Left ventricle myocardium inferior (tissue), 1 donor: ENCODE measurements at regions not wholly inside any gene's neighbourhood (a gene's known extent, or its start where the extent isn't known, plus 50 kb on each side); places are given as distances from the start of the nearest gene placed in this dataset.

ENCODE experiments used
- DNase-seq: peaks from one replicate; pipeline ENCODE4 v3.0.0-alpha.2; 2020
- H3K27ac ChIP-seq: fragments of 200-600 bp; replicated peaks from 2 replicates; pipeline ENCODE4 v1.8.0; 2021
- H3K27me3 ChIP-seq: fragments of 200-600 bp; 2 replicates; pipeline ENCODE4 v1.8.0; 2021; ENCODE audit warnings: low read depth
- H3K36me3 ChIP-seq: fragments of 200-600 bp; 2 replicates; pipeline ENCODE4 v1.8.0; 2021
- H3K4me1 ChIP-seq: fragments of 200-600 bp; 2 replicates; pipeline ENCODE4 v1.8.0; 2021
- H3K4me3 ChIP-seq: fragments of 200-600 bp; 2 replicates; pipeline ENCODE4 v1.8.0; 2021; ENCODE audit warnings: mild to moderate bottlenecking, moderate library complexity
- H3K9me3 ChIP-seq: fragments of 200-600 bp; replicated peaks from 2 replicates; pipeline ENCODE4 v1.8.0; 2021
- intact Hi-C: fragments of 100-400 bp; cut with micrococcal nuclease; formaldehyde crosslinking; loops from one replicate; pipeline ENCODE4 v1.11.0; 2022
- TF ChIP-seq, protein P1 (sequence below): fragments of 200-600 bp; IDR thresholded peaks from 2 replicates; pipeline ENCODE4 v1.8.0; 2021; ENCODE audit warnings: antibody characterized with exemption, mild to moderate bottlenecking, borderline replicate concordance
- donor health status: DM: no; HTN: yes; CAD: no; lungs with severe emphysema.

DNA sequence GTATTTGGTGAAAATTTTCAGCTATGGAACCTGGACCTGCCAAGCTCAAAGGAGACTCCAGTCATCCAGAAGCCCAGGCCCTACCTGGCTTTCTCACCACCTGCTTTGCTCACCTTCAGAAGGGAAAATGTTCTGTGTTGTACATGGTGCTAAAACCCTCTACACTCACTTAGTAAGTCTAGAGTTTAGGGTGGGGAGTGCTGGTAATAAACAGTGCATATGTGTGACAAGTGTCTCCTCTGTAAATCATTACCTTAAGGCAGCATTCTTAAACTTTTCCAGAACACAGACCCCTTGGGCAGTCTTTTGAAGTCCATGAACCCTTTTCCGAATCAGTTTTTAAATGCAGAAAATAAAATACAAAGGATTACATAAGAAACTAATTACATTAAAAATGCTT lies 248.8 kb upstream of the PIK3R1 start:
- Histone ChIP-seq H3K9me3 (no peaks in the 10 kb centered on the region), H3K4me1 (peaks cover 16% of the 10 kb centered on the region), H3K4me3 (no peak overlapping the region), H3K36me3 (no peaks in the 10 kb centered on the region), H3K27me3 (no peaks in the 10 kb centered on the region), H3K27ac (no peak overlapping the region)
- intact Hi-C loops = no loop called here
- TF ChIP-seq, protein P1, sequence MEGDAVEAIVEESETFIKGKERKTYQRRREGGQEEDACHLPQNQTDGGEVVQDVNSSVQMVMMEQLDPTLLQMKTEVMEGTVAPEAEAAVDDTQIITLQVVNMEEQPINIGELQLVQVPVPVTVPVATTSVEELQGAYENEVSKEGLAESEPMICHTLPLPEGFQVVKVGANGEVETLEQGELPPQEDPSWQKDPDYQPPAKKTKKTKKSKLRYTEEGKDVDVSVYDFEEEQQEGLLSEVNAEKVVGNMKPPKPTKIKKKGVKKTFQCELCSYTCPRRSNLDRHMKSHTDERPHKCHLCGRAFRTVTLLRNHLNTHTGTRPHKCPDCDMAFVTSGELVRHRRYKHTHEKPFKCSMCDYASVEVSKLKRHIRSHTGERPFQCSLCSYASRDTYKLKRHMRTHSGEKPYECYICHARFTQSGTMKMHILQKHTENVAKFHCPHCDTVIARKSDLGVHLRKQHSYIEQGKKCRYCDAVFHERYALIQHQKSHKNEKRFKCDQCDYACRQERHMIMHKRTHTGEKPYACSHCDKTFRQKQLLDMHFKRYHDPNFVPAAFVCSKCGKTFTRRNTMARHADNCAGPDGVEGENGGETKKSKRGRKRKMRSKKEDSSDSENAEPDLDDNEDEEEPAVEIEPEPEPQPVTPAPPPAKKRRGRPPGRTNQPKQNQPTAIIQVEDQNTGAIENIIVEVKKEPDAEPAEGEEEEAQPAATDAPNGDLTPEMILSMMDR = no peak
- DNase-seq = no peak

DNA sequence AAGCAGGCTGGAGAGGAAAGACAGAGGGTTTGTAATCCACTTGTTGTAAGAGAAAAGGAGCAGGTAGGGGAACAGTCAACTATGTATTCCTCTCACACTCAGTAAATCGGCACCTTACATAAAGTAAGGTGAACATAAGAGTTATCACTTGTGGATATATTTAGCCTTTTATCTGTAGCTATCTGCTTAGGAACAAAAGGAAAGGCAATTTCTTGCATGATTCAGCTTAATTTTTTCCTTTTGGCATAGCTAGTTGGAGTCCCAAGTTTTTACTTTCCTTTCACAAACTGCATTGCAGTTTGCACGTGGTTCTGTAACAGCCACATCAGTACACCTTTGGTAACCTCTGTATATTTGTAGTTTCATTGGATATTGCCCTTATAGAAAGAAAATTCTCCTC lies 250.9 kb upstream of the PIK3R1 start:
- intact Hi-C loops = no loop called here
- Histone ChIP-seq H3K4me1 (peaks cover 19% of the 10 kb centered on the region), H3K9me3 (no peaks in the 10 kb centered on the region), H3K27me3 (no peaks in the 10 kb centered on the region), H3K36me3 (no peaks in the 10 kb centered on the region), H3K4me3 (no peak overlapping the region), H3K27ac (no peak overlapping the region)
- TF ChIP-seq, protein P1 = no peak
- DNase-seq = no peak

DNA sequence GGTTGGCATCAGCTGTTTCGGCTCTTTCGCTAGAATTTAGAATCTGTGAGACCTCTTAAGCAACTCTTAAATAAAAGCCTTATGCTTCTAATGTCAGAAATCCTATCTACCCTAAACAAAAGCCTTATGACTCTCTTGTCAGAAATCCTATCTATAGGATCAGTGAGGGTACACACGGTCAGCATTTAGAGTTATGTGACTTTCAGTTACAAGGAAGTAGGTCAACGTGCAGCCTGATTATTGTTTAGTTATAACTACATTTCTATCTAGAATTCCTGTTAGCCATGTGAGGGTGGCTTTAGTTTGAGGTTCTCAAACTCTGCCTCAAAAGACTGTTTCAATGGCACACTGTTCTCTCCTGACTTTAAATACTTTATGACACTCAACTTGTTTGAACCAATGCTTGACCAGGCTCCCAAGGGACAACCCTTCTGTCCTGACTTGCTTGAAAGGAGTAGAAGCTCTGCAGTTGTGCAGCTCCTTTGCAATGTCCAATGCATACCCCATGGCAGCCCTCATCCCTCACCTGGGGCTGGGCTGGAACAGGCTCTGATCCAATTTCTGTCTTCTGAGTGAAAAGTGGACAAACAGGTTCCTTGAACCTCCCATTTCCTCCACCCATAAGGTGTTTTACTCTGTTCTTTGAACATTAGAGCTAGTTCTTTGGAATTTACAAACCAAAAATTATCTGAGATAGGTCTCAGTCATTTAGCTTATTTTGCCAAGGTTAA lies 251.6 kb upstream of the PIK3R1 start:
- H3K4me3 ChIP-seq = no peak overlapping the region
- H3K9me3 ChIP-seq = no peaks in the 10 kb centered on the region
- TF ChIP-seq, protein P1 = no peak
- intact Hi-C loops = no loop called here
- DNase-seq = no peak
- peaks cover 19% of the 10 kb centered on the region for H3K4me1 ChIP-seq
- no peak overlapping the region for H3K27ac ChIP-seq
- H3K36me3 ChIP-seq = no peaks in the 10 kb centered on the region
- no peaks in the 10 kb centered on the region for H3K27me3 ChIP-seq

DNA sequence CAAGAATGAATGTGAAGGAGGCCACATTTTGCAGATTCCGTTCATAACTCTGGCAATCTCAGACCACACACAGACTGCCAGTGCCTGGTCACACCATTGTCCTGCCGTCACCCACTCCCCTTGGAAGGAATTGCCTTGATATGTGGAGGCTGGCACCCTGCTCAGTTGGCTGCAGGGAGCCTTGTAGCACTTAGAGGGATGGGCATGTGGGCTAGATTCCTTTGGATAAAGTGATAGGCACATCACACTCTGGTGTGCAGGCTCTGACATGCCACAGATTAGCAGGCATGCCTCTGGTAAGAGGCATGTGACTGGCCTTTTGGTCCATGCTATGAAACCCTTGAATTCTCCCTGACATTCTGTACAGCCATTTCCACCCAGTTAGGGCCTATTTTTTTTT lies 254.6 kb upstream of the PIK3R1 start:
- no peak overlapping the region for H3K4me3 ChIP-seq
- TF ChIP-seq, protein P1 = no peak
- H3K9me3 ChIP-seq = no peaks in the 10 kb centered on the region
- DNase-seq = peak; percentile 25
- no peaks in the 10 kb centered on the region for H3K27me3 ChIP-seq
- H3K27ac ChIP-seq = peak overlapping the region; percentile 58
- H3K4me1 ChIP-seq = peaks cover 19% of the 10 kb centered on the region
- H3K36me3 ChIP-seq = no peaks in the 10 kb centered on the region
- intact Hi-C loops = no loop called here

DNA sequence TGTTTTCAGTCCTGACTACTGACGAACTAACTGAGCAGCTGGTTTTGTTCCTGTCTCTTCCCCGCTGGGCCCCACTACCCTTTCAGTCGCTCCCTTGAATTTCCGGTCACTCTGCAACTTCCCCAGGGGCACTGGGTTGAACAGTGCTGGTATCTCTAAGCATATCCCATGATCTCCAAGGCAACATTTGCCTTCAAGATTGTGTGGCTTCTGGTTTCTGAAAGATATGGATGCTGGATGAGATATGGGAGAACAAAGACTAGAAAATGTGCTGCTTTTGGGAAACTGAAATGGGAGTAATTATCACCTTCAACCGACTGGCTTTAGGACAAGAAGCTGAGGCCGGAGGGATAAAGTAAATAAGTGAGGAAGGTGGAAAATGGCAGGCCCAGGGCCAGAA lies 258.2 kb upstream of the PIK3R1 start:
- TF ChIP-seq, protein P1 = no peak
- DNase-seq = no peak
- Histone ChIP-seq H3K9me3 (no peaks in the 10 kb centered on the region), H3K36me3 (no peaks in the 10 kb centered on the region), H3K4me1 (peaks cover 15% of the 10 kb centered on the region), H3K27me3 (no peaks in the 10 kb centered on the region), H3K4me3 (no peak overlapping the region), H3K27ac (no peak overlapping the region)
- intact Hi-C loops = no loop called here
